ENCODE measurements at regions not wholly inside any gene's neighbourhood (a gene's known extent, or its start where the extent isn't known, plus 50 kb on each side); places are given as distances from the start of the nearest gene placed in this dataset.

DNA sequence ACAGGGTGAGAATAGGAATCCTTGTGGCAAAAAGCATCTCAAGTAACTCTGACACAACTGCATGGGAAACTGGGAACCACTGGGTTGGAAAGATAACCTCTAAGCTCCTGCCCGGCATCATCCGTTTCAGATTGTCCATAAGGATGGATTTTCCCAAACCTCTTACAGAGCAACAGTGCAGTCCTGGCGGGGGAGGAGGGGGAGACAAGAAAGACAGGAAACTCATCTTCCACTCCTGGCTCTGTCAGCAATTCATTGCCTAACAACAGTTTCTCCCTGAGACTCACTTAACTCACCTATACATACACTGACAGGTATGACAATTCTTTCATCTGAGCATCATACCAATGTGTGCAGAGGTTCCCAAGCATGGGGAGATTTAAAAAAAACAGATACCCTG lies 279.0 kb downstream of the RPLP1 start:
- TF ChIP-seq FOXA1 (IDR thresholded peaks at IDR 0.05) (no peak), SUZ12 (IDR thresholded peaks at IDR 0.05) (no peak), HDGF (IDR thresholded peaks at IDR 0.05; ENCODE audit: borderline replicate concordance) (no peak), FOXK2 (IDR thresholded peaks at IDR 0.05) (no peak), SP1 (IDR thresholded peaks at IDR 0.05) (no peak), BHLHE40 (IDR thresholded peaks at IDR 0.05; ENCODE audit: borderline replicate concordance) (no peak), TARDBP (IDR thresholded peaks at IDR 0.05) (no peak)

Data from HEK293T (cell line).